Naive thymus-derived CD8-positive, alpha-beta T cell (primary cell): ENCODE measurements at regions not wholly inside any gene's neighbourhood (a gene's known extent, or its start where the extent isn't known, plus 50 kb on each side); places are given as distances from the start of the nearest gene placed in this dataset.

ENCODE experiments used
- ATAC-seq, 2 donors: fragments of 150-1000 bp; cut with Tn5 transposase in 1 of 2; sonication (Bioruptor Pico), chemical (Tn5 transposase) in 1 of 2; 1 replicate in 1 of 2; 2 replicates in 1 of 2; pipeline ENCODE4 v1.10.0; 2021; ENCODE audit warnings: mild to moderate bottlenecking in 2 of 2, moderate library complexity in 2 of 2
- POLR2A ChIA-PET: fragments of 350-600 bp; sonication (Branson Sonifier 250); formaldehyde crosslinking; loops from one replicate; lab custom pipeline; 2021; ENCODE audit warnings: antibody characterized with exemption; lab: Charles Lee
- DNase-seq, 10 donors: peaks; one replicate each; pipeline versions ENCODE4 v3.0.0 to v3.0.0-alpha.2; 2020 to 2022
- H3K27ac Mint-ChIP-seq, 10 donors: one replicate each; pipeline ENCODE4 v1.8.0; 2020 to 2022; ENCODE audit warnings: mild to moderate bottlenecking in 10 of 10, mixed read lengths in 10 of 10, moderate library complexity in 4 of 10, inconsistent platforms in 1 of 10
- H3K27me3 Mint-ChIP-seq, 5 donors: one replicate each; pipeline ENCODE4 v1.8.0; 2021 to 2022; ENCODE audit warnings: mixed read lengths in 5 of 5
- H3K36me3 Mint-ChIP-seq, 3 donors: one replicate each; pipeline ENCODE4 v1.8.0; 2020 to 2022; ENCODE audit warnings: mixed read lengths in 3 of 3, mild to moderate bottlenecking in 2 of 3, inconsistent platforms in 1 of 3
- H3K4me1 Mint-ChIP-seq, 4 donors: one replicate each; pipeline ENCODE4 v1.8.0; 2021 to 2022; ENCODE audit warnings: mixed read lengths in 4 of 4
- H3K4me3 Mint-ChIP-seq, 10 donors: one replicate each; pipeline ENCODE4 v1.8.0; 2020 to 2022; ENCODE audit warnings: mild to moderate bottlenecking in 10 of 10, mixed read lengths in 10 of 10, moderate library complexity in 6 of 10, inconsistent platforms in 1 of 10
- H3K9me3 Mint-ChIP-seq, 9 donors: one replicate each; pipeline ENCODE4 v1.8.0; 2020 to 2022; ENCODE audit warnings: mixed read lengths in 9 of 9, mild to moderate bottlenecking in 3 of 9, inconsistent platforms in 1 of 9, moderate library complexity in 1 of 9

GRCh38 chr18:34280000-34280399 lies 55.3 kb upstream of the NOL4 start:
- Mint-ChIP-seq H3K27me3 (no peaks in the 10 kb centered on the region), H3K36me3 (no peaks in the 10 kb centered on the region), H3K9me3 (peaks cover 0 to 4% (median 2%) of the 10 kb centered on the region in 9 donors), H3K4me3 (no peak overlapping the region), H3K4me1 (no peaks in the 10 kb centered on the region), H3K27ac (no peak overlapping the region)
- POLR2A ChIA-PET, result no interaction called here
- DNase-seq (no peak), ATAC-seq (no peak)

- Mint-ChIP-seq H3K9me3 (peaks cover 0 to 4% (median 2%) of the 10 kb centered on the region in 9 donors), H3K27ac (no peak overlapping the region), H3K27me3 (no peaks in the 10 kb centered on the region), H3K4me3 (no peak overlapping the region), H3K4me1 (no peaks in the 10 kb centered on the region), H3K36me3 (no peaks in the 10 kb centered on the region)
- ATAC-seq, result no peak
- no peak for DNase-seq
- POLR2A ChIA-PET, result no interaction called here
Measured at GRCh38 chr18:34280653-34281052, 55.9 kb upstream of the NOL4 start.

- Mint-ChIP-seq H3K9me3 (peaks cover 0 to 6% (median 3%) of the 10 kb centered on the region in 9 donors), H3K27me3 (no peaks in the 10 kb centered on the region), H3K27ac (no peak overlapping the region), H3K36me3 (peaks cover 0 to 1% (median 0%) of the 10 kb centered on the region in 3 donors), H3K4me1 (no peaks in the 10 kb centered on the region), H3K4me3 (no peak overlapping the region)
- ATAC-seq (no peak), DNase-seq (no peak)
- POLR2A ChIA-PET, result no interaction called here
Measured at GRCh38 chr18:34281290-34281689, 56.6 kb upstream of the NOL4 start.

- ATAC-seq (no peak), DNase-seq (no peak)
- no peaks in the 10 kb centered on the region for H3K4me1 Mint-ChIP-seq
- H3K27ac Mint-ChIP-seq, result no peak overlapping the region
- H3K27me3 Mint-ChIP-seq, result no peaks in the 10 kb centered on the region
- H3K4me3 Mint-ChIP-seq, result no peak overlapping the region
- POLR2A ChIA-PET, result no interaction called here
- H3K36me3 Mint-ChIP-seq, result peaks cover 0 to 4% (median 0%) of the 10 kb centered on the region in 3 donors
- H3K9me3 Mint-ChIP-seq, result peaks cover 2 to 10% (median 8%) of the 10 kb centered on the region in 9 donors
Measured at GRCh38 chr18:34281722-34282121, 57.0 kb upstream of the NOL4 start.

- no peak for ATAC-seq
- Mint-ChIP-seq H3K27me3 (no peaks in the 10 kb centered on the region), H3K27ac (no peak overlapping the region), H3K9me3 (peaks cover 5 to 25% (median 15%) of the 10 kb centered on the region in 9 donors), H3K36me3 (peaks cover 0 to 10% (median 0%) of the 10 kb centered on the region in 3 donors), H3K4me1 (no peaks in the 10 kb centered on the region), H3K4me3 (no peak overlapping the region)
- DNase-seq, result no peak
- POLR2A ChIA-PET, result no interaction called here
Measured at GRCh38 chr18:34283506-34283905, 58.8 kb upstream of the NOL4 start.

GRCh38 chr18:34287825-34288224 lies 63.1 kb upstream of the NOL4 start:
- POLR2A ChIA-PET, result no interaction called here
- Mint-ChIP-seq H3K36me3 (peaks cover 0 to 15% (median 0%) of the 10 kb centered on the region in 3 donors), H3K4me1 (no peaks in the 10 kb centered on the region), H3K9me3 (peaks cover 6 to 49% (median 20%) of the 10 kb centered on the region in 9 donors), H3K27ac (no peak overlapping the region), H3K27me3 (no peaks in the 10 kb centered on the region), H3K4me3 (no peak overlapping the region)
- no peak for DNase-seq
- no peak for ATAC-seq

GRCh38 chr18:34292594-34292993 lies 67.9 kb upstream of the NOL4 start:
- Mint-ChIP-seq H3K27me3 (no peaks in the 10 kb centered on the region), H3K9me3 (peaks cover 5 to 45% (median 12%) of the 10 kb centered on the region in 9 donors), H3K4me3 (no peak overlapping the region), H3K27ac (no peak overlapping the region), H3K4me1 (no peaks in the 10 kb centered on the region), H3K36me3 (peaks cover 0 to 10% (median 0%) of the 10 kb centered on the region in 3 donors)
- DNase-seq (no peak), ATAC-seq (no peak)
- POLR2A ChIA-PET, result no interaction called here

- POLR2A ChIA-PET, result no interaction called here
- Mint-ChIP-seq H3K27ac (no peak overlapping the region), H3K4me1 (no peaks in the 10 kb centered on the region), H3K9me3 (peaks cover 0 to 18% (median 5%) of the 10 kb centered on the region in 9 donors), H3K36me3 (peaks cover 0 to 7% (median 0%) of the 10 kb centered on the region in 3 donors), H3K4me3 (no peak overlapping the region), H3K27me3 (no peaks in the 10 kb centered on the region)
- DNase-seq, result no peak
- ATAC-seq, result no peak
Measured at GRCh38 chr18:34297287-34297686, 72.6 kb upstream of the NOL4 start.

GRCh38 chr18:34299828-34300227 lies 75.1 kb upstream of the NOL4 start:
- no peak overlapping the region for H3K27ac Mint-ChIP-seq
- DNase-seq (no peak), ATAC-seq (no peak)
- H3K27me3 Mint-ChIP-seq, result no peaks in the 10 kb centered on the region
- POLR2A ChIA-PET, result no interaction called here
- no peak overlapping the region for H3K4me3 Mint-ChIP-seq
- H3K9me3 Mint-ChIP-seq, result peaks cover 0 to 31% (median 8%) of the 10 kb centered on the region in 9 donors
- peaks cover 0 to 7% (median 0%) of the 10 kb centered on the region in 3 donors for H3K36me3 Mint-ChIP-seq
- no peaks in the 10 kb centered on the region for H3K4me1 Mint-ChIP-seq

GRCh38 chr18:34311468-34311867 lies 86.8 kb upstream of the NOL4 start:
- Mint-ChIP-seq H3K27ac (no peak overlapping the region), H3K4me3 (no peak overlapping the region), H3K27me3 (no peaks in the 10 kb centered on the region), H3K9me3 (peaks cover 2 to 20% (median 9%) of the 10 kb centered on the region in 9 donors), H3K4me1 (no peaks in the 10 kb centered on the region), H3K36me3 (no peaks in the 10 kb centered on the region)
- DNase-seq (no peak), ATAC-seq (no peak)
- POLR2A ChIA-PET, result no interaction called here

GRCh38 chr18:34314847-34315246 lies 90.1 kb upstream of the NOL4 start:
- POLR2A ChIA-PET, result no interaction called here
- Mint-ChIP-seq H3K36me3 (no peaks in the 10 kb centered on the region), H3K4me1 (no peaks in the 10 kb centered on the region), H3K4me3 (no peak overlapping the region), H3K27me3 (no peaks in the 10 kb centered on the region), H3K9me3 (peaks cover 0 to 10% (median 2%) of the 10 kb centered on the region in 9 donors), H3K27ac (no peak overlapping the region)
- ATAC-seq, result no peak
- DNase-seq, result no peak

- ATAC-seq (no peak), DNase-seq (no peak)
- H3K27ac Mint-ChIP-seq, result no peak overlapping the region
- no peaks in the 10 kb centered on the region for H3K4me1 Mint-ChIP-seq
- no peaks in the 10 kb centered on the region for H3K36me3 Mint-ChIP-seq
- no peak overlapping the region for H3K4me3 Mint-ChIP-seq
- peaks cover 0 to 9% (median 2%) of the 10 kb centered on the region in 9 donors for H3K9me3 Mint-ChIP-seq
- no peaks in the 10 kb centered on the region for H3K27me3 Mint-ChIP-seq
- POLR2A ChIA-PET, result no interaction called here
Measured at GRCh38 chr18:34315591-34316352, 91.1 kb upstream of the NOL4 start.

GRCh38 chr18:34320267-34320666 lies 95.6 kb upstream of the NOL4 start:
- Mint-ChIP-seq H3K4me3 (no peak overlapping the region), H3K27me3 (no peaks in the 10 kb centered on the region), H3K27ac (no peak overlapping the region), H3K4me1 (no peaks in the 10 kb centered on the region), H3K36me3 (no peaks in the 10 kb centered on the region), H3K9me3 (peaks cover 0 to 3% (median 0%) of the 10 kb centered on the region in 9 donors)
- ATAC-seq (no peak), DNase-seq (no peak)
- POLR2A ChIA-PET, result no interaction called here

- Mint-ChIP-seq H3K27ac (no peak overlapping the region), H3K9me3 (peaks cover 0 to 6% (median 2%) of the 10 kb centered on the region in 9 donors), H3K4me1 (no peaks in the 10 kb centered on the region), H3K4me3 (no peak overlapping the region), H3K27me3 (no peaks in the 10 kb centered on the region), H3K36me3 (no peaks in the 10 kb centered on the region)
- POLR2A ChIA-PET, result no interaction called here
- ATAC-seq (no peak), DNase-seq (no peak)
Measured at GRCh38 chr18:34321066-34321465, 96.4 kb upstream of the NOL4 start.
